ENCODE measurements at regions not wholly inside any gene's neighbourhood (a gene's known extent, or its start where the extent isn't known, plus 50 kb on each side); places are given as distances from the start of the nearest gene placed in this dataset.
"Not testable (repeated sequence)": the region's sequence is repeated elsewhere in the genome, so short reads cannot be mapped to it uniquely, and the experiment has no call there.

DNA sequence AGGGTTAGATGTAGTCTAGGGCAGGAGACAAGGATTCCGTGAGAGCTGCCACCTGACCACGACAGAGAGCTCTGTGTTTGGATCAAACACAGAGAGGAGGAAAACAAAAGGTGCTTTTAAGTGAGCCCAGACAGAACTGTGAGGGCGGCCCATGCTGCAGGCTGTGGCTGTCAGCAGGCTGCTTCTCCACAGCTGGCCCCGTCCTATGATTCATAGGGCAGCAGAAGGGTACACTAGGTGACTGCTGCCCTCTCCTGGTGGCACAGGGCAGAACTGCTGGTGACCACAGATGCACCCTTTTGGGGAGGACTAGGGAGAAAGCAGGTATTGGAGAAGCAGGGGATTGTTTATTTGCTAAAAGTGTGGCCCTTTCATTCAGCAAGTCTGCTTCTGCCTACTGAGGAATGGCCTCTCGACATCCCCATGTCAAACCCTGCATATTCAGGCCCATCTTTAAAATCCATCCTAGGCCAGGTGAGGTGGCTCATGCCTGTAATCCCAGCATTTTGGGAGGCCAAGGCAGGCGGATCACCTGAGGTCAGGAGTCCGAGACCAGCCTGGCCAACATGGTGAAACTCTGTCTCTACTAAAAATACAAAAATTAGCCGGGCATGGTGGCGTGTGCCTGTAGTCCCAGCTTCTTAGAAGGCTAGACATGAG, 234.4 kb upstream of the FRG2C start:
- H3K4me1 ChIP-seq (ENCODE audit: insufficient read depth, insufficient read length); H3K9ac ChIP-seq (ENCODE audit: insufficient read length, low read depth); H3K27me3 ChIP-seq (ENCODE audit: insufficient read depth, insufficient read length); H3K4me3 ChIP-seq (ENCODE audit: insufficient read length, low read depth); H3K9me3 ChIP-seq (ENCODE audit: insufficient read depth, low read length): not testable (repeated sequence)
- H3K36me3 ChIP-seq (ENCODE audit: insufficient read depth, insufficient read length, low read length) = peaks cover 45% of the 10 kb centered on the region
- peak; percentile 55 for DNase-seq (ENCODE audit: low read depth, low spot score)

DNA sequence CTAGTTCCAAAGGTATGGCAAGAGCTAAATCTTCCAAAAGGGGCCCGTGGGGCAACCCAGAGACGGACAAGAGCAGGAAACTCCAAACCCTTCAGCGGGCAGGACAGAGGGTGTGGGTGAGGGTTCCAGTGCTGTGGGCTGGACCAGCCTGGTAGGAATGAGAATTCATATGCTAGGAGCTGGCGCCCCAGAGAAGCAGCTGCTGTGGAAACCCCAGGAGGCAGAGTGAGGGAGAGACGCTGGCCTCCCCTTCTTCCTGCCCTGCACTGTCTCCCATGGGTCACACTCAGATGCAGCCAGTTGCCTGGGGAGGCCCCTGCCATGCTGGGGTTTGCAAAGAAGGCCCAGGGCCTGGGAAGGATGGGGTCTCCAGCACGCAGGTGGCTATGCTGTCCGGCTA, 233.7 kb upstream of the FRG2C start:
- H3K36me3 ChIP-seq (ENCODE audit: insufficient read depth, insufficient read length, low read length) = peaks cover 42% of the 10 kb centered on the region
- H3K4me1 ChIP-seq (ENCODE audit: insufficient read depth, insufficient read length); H3K9me3 ChIP-seq (ENCODE audit: insufficient read depth, low read length); H3K27me3 ChIP-seq (ENCODE audit: insufficient read depth, insufficient read length); DNase-seq (ENCODE audit: low read depth, low spot score); H3K4me3 ChIP-seq (ENCODE audit: insufficient read length, low read depth); H3K9ac ChIP-seq (ENCODE audit: insufficient read length, low read depth): not testable (repeated sequence)

DNA sequence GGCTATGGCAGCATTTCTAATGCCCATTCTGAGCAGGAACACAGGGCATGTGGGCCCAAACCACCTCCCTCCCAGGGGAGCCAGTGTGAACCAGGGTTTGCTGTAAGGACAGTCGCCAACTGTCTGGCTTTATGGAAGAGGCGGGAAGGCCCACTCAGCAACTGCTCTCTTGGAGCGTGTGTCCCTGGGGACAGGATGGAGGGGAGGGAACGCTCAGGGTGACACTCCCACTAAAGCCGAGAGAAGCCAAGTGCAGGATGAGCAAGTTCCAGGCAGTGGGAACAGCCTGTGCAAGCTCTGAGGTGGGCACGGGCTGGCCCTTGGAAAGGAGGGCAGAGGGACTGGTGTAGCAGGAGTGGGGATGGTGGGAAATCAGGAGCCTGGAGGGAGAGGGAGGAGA, 233.0 kb upstream of the FRG2C start:
- peaks cover 36% of the 10 kb centered on the region for H3K36me3 ChIP-seq (ENCODE audit: insufficient read depth, insufficient read length, low read length)

DNA sequence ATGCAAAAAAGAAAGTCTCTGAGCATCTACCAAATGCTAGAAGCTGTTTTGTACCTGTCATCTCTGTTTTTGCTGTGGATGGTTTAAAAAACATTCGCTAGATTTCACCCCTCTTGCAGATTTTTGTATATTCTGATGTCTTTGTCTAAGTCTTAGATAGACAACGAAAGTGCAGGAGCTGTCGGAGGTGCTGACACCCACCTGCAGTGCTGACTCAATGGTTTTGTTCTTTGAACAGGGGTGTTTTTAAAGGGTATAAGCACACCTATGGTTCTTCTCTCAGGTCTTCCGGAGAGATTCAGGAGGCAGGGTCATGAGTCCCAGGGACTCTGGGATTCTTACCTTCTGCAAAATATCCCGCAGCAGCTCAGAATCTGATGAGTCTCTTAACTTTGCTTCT, 231.7 kb upstream of the FRG2C start:
- peaks cover 25% of the 10 kb centered on the region for H3K36me3 ChIP-seq (ENCODE audit: insufficient read depth, insufficient read length, low read length)
- H3K4me1 ChIP-seq (ENCODE audit: insufficient read depth, insufficient read length); H3K9me3 ChIP-seq (ENCODE audit: insufficient read depth, low read length); DNase-seq (ENCODE audit: low read depth, low spot score); H3K9ac ChIP-seq (ENCODE audit: insufficient read length, low read depth); H3K4me3 ChIP-seq (ENCODE audit: insufficient read length, low read depth); H3K27me3 ChIP-seq (ENCODE audit: insufficient read depth, insufficient read length): not testable (repeated sequence)

More for the DNA sequence above, 233.0 kb upstream of the FRG2C start:
- H3K9ac ChIP-seq (ENCODE audit: insufficient read length, low read depth); H3K4me3 ChIP-seq (ENCODE audit: insufficient read length, low read depth); H3K9me3 ChIP-seq (ENCODE audit: insufficient read depth, low read length); H3K27me3 ChIP-seq (ENCODE audit: insufficient read depth, insufficient read length); H3K4me1 ChIP-seq (ENCODE audit: insufficient read depth, insufficient read length); DNase-seq (ENCODE audit: low read depth, low spot score): not testable (repeated sequence)

DNA sequence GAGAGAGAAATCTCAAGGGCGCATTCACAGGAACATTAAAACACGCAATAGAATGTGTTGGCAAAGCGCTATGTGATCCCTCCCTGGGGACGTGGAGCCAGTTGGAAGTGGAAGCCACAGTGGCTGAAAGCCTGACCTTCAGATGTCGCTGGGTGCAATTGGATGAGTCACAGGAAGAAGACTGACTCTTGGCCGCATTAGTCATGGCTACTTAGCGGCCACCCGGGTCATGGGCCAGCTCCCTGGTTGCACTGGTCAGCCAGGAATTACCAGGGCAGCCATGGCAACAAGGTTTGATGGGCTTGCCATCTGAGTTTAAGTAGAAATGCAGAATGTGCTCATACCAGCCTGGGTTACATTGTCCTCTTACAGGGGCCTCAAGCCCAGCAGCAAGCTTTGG, 231.2 kb upstream of the FRG2C start:
- H3K36me3 ChIP-seq (ENCODE audit: insufficient read depth, insufficient read length, low read length) = peaks cover 21% of the 10 kb centered on the region
- not testable (repeated sequence) for H3K4me3 ChIP-seq (ENCODE audit: insufficient read length, low read depth); H3K27me3 ChIP-seq (ENCODE audit: insufficient read depth, insufficient read length); DNase-seq (ENCODE audit: low read depth, low spot score); H3K9me3 ChIP-seq (ENCODE audit: insufficient read depth, low read length); H3K4me1 ChIP-seq (ENCODE audit: insufficient read depth, insufficient read length); H3K9ac ChIP-seq (ENCODE audit: insufficient read length, low read depth)

DNA sequence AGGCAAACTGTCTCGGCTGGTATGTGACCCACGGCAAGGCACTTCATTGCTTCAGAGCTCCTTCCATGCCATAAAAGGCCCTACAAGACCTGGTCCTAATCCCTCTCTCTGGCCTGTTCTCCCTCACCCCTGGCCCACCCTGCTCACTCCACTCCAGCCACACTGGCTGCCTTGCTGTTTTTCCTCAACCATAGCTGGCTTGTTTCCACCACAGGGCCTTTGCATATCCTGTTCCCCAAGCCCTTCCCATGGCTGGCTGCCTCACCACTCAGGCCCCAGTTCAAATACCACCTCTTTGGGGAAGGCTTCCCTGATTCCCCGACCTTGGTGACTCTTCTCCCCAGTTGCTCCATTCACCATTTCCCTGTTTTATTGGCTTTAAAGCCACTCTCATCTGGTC, 230.8 kb upstream of the FRG2C start:
- not testable (repeated sequence) for H3K4me1 ChIP-seq (ENCODE audit: insufficient read depth, insufficient read length); H3K27me3 ChIP-seq (ENCODE audit: insufficient read depth, insufficient read length); H3K4me3 ChIP-seq (ENCODE audit: insufficient read length, low read depth); H3K9me3 ChIP-seq (ENCODE audit: insufficient read depth, low read length); DNase-seq (ENCODE audit: low read depth, low spot score); H3K9ac ChIP-seq (ENCODE audit: insufficient read length, low read depth)
- H3K36me3 ChIP-seq (ENCODE audit: insufficient read depth, insufficient read length, low read length) = peaks cover 17% of the 10 kb centered on the region

DNA sequence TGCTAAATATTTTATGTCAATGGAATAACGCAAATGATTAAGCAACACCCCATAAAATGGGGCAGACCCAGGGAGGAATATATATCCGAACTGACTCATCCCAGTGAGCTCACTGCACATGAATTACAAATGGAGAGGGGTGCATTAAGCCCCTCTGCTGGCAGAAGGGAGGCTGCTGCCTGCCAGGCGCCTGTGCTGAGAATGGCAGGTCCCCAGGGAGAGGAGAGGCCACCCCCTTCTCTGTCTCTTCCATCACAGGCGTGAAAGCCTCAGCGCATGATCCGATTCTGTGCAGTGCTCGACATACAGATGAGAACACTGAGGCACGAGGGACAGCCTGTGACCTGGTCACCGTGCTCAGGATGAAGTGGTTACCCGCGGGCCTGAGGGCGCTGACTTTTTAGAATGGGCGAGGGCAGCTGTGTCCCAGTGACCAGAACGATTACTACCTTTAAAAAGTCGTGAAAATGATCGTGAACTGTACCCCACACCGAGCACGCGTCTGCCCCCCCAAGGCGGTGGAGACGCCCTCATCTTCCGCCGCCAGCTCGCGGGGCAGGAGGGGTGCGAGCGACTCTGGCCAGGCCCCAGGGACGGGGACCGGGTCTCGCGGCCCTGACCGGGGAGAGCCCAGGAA, 229.7 kb upstream of the FRG2C start:
- H3K27me3 ChIP-seq (ENCODE audit: insufficient read depth, insufficient read length); H3K4me1 ChIP-seq (ENCODE audit: insufficient read depth, insufficient read length); H3K9me3 ChIP-seq (ENCODE audit: insufficient read depth, low read length); DNase-seq (ENCODE audit: low read depth, low spot score): not testable (repeated sequence)
- Histone ChIP-seq H3K4me3 (ENCODE audit: insufficient read length, low read depth) (peak overlapping the region; percentile 57), H3K9ac (ENCODE audit: insufficient read length, low read depth) (peak overlapping the region; percentile 85), H3K36me3 (ENCODE audit: insufficient read depth, insufficient read length, low read length) (peaks cover 11% of the 10 kb centered on the region)

DNA sequence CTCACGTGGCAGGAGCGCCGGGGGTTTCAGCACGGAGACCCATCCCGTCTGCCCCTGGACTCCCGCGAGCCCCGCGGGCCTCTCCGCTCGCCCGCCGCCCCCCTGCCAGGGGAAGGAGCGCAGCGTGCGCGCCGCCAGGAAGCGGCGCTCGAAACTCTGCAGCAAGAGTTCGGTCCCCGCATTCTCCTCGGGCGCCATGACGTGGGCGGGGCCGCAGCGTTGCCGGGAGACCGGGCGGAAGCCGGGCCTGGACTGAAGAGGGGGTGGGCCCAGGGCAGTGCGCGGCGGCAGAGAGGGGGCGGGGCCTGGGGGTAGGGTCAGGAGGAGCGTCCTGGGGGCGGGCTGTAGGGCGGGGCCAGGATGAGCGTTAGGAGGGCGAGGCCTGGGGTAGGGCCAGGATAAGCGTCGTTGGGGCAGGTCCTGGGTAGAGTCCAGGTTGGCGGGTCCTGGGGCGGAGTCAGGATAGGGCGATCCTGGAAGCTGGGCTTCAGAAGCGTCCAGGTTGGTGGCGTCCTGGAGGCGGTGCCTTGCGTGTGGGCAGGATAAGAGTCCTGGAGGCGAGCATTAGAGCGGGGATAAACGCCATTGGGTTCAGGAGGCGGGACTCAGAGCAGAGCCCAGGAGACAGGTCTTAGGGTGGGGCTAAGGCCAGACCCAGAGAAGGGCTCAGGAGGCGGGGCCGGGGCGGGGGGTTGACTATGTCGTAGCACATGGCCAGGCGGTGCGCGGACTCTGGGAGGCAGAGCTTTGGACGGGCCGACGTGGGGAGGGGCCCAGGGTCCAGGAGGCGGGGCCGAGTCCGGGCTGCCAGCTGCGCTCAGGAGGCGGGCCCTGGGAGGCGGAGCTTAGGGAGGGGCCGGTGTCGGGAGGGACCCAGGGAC, 229.0 kb upstream of the FRG2C start:
- Histone ChIP-seq H3K9ac (ENCODE audit: insufficient read length, low read depth) (peak overlapping the region; percentile 85), H3K4me3 (ENCODE audit: insufficient read length, low read depth) (peak overlapping the region; percentile 57)
- H3K27me3 ChIP-seq (ENCODE audit: insufficient read depth, insufficient read length); H3K36me3 ChIP-seq (ENCODE audit: insufficient read depth, insufficient read length, low read length); H3K4me1 ChIP-seq (ENCODE audit: insufficient read depth, insufficient read length); H3K9me3 ChIP-seq (ENCODE audit: insufficient read depth, low read length): not testable (repeated sequence)
- TF ChIP-seq YY1 (IDR thresholded peaks at IDR 0.05; ENCODE audit: insufficient read depth, insufficient read length) = peak; percentile 32
- DNase-seq (ENCODE audit: low read depth, low spot score) = peak; percentile 94

DNA sequence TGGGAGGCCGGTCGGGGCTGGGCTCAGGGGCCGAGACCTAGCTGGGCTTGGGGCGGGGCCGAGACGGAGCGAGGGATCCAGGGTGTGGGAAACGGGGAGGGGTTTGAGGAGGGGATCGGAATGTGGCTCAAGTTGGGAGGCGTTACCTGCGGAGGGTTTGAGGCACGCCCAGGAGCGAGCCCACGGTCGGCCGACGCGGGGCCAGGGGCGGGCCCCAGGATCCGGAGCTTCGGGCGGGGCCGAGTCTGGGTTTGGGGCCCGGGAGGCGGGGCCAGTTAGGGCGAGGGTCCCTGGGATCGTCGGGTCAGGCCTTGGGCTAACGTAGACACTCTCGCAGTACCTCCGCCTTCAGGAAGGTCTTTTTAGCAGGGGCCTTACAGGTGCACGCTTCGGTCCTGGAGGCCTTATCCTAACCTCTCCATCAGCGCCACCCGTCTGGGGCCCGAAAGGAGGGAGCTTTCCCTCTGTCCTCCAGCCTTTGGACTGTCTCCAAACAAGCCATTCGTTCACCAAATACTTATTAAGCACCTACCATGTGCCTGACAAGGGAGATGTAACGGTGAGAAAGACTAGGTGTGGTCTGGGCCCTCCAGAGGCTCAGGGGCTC, 228.2 kb upstream of the FRG2C start:
- H3K9me3 ChIP-seq (ENCODE audit: insufficient read depth, low read length); H3K27me3 ChIP-seq (ENCODE audit: insufficient read depth, insufficient read length); H3K36me3 ChIP-seq (ENCODE audit: insufficient read depth, insufficient read length, low read length); H3K4me1 ChIP-seq (ENCODE audit: insufficient read depth, insufficient read length): not testable (repeated sequence)
- H3K4me3 ChIP-seq (ENCODE audit: insufficient read length, low read depth) = peak overlapping the region; percentile 51
- H3K9ac ChIP-seq (ENCODE audit: insufficient read length, low read depth) = peak overlapping the region; percentile 67
- DNase-seq (ENCODE audit: low read depth, low spot score) = peak; percentile 97

DNA sequence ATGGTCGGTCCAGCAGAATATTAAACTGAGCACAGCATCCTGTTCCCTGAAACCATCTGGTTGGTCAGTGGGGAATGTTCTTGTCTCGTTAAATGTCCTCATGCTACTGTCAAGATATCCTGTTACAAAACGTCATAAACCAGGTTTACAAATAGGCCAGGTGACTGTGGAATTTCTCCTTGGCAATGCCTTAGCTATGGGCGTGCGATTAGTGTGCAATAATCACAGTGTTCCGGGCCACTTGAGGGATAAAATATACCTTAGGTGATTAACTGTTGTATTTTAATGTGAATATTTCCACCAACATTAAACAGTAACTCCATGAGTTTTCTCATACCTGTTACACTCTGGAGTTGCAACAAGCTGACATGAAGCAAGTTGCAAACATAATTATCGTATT, 223.1 kb upstream of the FRG2C start:
- H3K9me3 ChIP-seq (ENCODE audit: insufficient read depth, low read length); H3K27me3 ChIP-seq (ENCODE audit: insufficient read depth, insufficient read length); DNase-seq (ENCODE audit: low read depth, low spot score); H3K36me3 ChIP-seq (ENCODE audit: insufficient read depth, insufficient read length, low read length); H3K4me1 ChIP-seq (ENCODE audit: insufficient read depth, insufficient read length); H3K9ac ChIP-seq (ENCODE audit: insufficient read length, low read depth); H3K4me3 ChIP-seq (ENCODE audit: insufficient read length, low read depth): not testable (repeated sequence)

DNA sequence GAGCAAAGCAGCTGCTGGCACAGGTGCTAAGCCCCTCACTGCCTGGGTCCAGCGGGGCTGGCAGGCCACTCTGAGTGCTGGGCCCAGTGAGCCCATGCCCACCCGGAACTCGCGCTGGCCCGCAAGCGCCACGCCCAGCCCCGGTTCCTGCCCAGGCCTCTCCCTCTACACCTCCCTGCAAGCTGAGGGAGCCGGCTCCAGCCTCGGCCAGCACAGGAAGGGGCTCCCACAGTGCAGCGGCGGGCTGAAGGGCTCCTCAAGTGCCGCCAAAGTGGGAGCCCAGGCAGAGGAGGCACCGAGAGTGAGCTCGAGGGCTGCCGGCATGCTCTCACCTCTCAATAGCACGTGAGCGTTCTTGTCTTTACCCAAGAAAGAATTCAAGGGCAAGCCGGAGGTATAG, 219.5 kb upstream of the FRG2C start:
- H3K27me3 ChIP-seq (ENCODE audit: insufficient read depth, insufficient read length); H3K9ac ChIP-seq (ENCODE audit: insufficient read length, low read depth); H3K36me3 ChIP-seq (ENCODE audit: insufficient read depth, insufficient read length, low read length); H3K4me3 ChIP-seq (ENCODE audit: insufficient read length, low read depth); DNase-seq (ENCODE audit: low read depth, low spot score); H3K4me1 ChIP-seq (ENCODE audit: insufficient read depth, insufficient read length); H3K9me3 ChIP-seq (ENCODE audit: insufficient read depth, low read length): not testable (repeated sequence)

All from NT2/D1 (cell line).